ENCODE measurements at regions not wholly inside any gene's neighbourhood (a gene's known extent, or its start where the extent isn't known, plus 50 kb on each side); places are given as distances from the start of the nearest gene placed in this dataset.
"Not testable (repeated sequence)": the region's sequence is repeated elsewhere in the genome, so short reads cannot be mapped to it uniquely, and the experiment has no call there.

DNA sequence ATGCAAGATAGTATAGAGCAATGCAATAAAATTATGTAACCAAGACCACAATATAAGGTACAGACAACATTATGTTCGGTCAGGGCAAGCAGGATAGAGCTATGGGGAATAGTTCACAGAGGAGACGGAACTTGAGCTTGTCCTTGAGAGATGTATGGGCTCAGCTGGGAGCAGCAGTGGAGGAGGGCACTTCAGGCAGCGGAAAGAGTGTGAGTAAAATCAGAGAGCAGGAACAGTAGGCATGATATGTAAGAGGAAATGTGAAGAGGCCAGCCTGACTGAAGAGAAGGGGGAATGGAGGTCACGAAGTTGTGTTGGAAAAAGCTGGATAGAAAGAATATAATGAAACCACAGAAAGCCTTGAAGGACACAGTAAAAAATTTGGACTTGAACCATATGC lies 217.2 kb upstream of the NOCT start:
- H3K4me1 ChIP-seq (ENCODE audit: insufficient read depth, low read length), result no peaks in the 10 kb centered on the region
- H3K27me3 ChIP-seq (ENCODE audit: insufficient read depth, low read length), result no peaks in the 10 kb centered on the region
- no peak overlapping the region for H3K4me3 ChIP-seq (ENCODE audit: low read length)
- H3K9me3 ChIP-seq (ENCODE audit: insufficient read depth, low read depth, low read length), result no peaks in the 10 kb centered on the region
- no peak overlapping the region for H3K9ac ChIP-seq (ENCODE audit: low read depth, low read length)
- no peak overlapping the region for H3K27ac ChIP-seq (ENCODE audit: low read depth, low read length)
- WGBS, result 93% methylated on average over 4 of the region's 4 CpGs
- no peaks in the 10 kb centered on the region for H3K36me3 ChIP-seq (ENCODE audit: insufficient read depth, low read length)

DNA sequence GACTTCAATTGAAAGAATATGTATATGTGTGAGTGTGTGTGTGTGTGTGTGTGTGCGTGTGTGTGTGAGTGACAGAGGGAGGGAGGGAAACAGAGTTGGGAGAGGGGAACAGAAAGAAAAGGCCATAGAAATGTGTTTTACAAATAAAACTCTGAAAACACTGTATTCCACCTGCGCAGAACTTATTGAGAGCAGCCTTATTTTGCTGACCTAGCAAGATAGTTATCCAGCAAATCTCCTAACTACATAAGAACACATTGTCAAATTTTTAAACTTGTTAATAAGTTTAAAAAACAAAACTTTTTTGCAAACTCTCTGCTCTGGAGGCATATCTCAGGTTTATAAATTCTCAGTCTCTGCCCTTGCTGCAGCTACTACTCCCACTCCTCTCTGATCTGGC lies 217.9 kb upstream of the NOCT start:
- 65% methylated on average over 2 of the region's 2 CpGs for WGBS
- no peaks in the 10 kb centered on the region for H3K36me3 ChIP-seq (ENCODE audit: insufficient read depth, low read length)
- no peaks in the 10 kb centered on the region for H3K9me3 ChIP-seq (ENCODE audit: insufficient read depth, low read depth, low read length)
- H3K4me3 ChIP-seq (ENCODE audit: low read length), result no peak overlapping the region
- no peaks in the 10 kb centered on the region for H3K4me1 ChIP-seq (ENCODE audit: insufficient read depth, low read length)
- H3K27ac ChIP-seq (ENCODE audit: low read depth, low read length), result no peak overlapping the region
- no peaks in the 10 kb centered on the region for H3K27me3 ChIP-seq (ENCODE audit: insufficient read depth, low read length)
- no peak overlapping the region for H3K9ac ChIP-seq (ENCODE audit: low read depth, low read length)

DNA sequence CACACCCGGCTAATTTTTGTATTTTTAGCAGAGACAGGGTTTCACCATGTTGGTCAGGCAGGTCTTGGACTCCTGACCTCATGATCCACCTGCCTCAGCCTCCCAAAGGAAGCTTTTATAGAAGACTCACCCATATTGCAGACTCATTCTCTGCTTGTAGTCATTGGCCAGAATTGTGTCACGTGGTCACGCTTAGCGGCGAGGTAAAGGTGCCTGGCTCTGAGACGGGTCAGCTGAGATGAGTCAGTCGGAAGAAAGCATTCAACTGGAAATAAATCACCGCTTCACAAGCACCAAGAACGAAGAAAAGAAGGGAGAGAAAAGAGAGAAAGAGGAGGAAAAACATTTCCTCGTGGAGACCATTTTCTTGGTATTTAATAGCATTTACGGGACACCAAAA lies 218.8 kb upstream of the NOCT start:
- H3K9ac ChIP-seq (ENCODE audit: low read depth, low read length), result no peak overlapping the region
- WGBS, result 95% methylated on average over 11 of the region's 11 CpGs
- no peak overlapping the region for H3K27ac ChIP-seq (ENCODE audit: low read depth, low read length)

DNA sequence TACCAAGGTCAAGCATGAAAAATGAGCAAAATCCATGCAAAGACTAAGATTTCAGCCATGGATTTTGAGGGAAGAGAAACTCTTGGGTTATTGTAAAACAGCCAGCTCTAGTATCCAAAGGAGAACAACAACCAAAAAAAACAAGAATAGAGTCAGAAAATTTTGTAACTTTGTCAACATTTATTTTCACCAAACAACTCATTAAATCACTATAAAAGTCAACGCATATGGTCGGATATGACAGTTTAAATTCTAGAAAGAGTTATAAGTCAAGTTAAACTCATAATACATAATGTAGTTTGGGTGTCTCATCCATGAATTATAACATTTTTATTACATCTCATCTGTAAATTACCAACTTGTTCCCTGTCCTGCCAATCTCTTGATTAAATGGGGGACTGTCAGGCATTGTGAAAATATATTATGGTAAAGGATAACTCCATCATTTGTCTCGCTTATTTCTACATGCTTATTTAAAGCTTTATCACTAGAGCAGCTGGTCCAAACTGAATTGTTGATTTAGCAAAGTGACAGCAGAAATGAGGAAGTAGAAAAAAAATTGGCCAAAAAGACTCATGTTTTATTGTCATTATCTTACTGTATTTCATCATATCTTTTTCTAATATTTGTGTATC lies 224.8 kb upstream of the NOCT start:
- H3K4me3 ChIP-seq (ENCODE audit: low read length), result no peak overlapping the region
- H3K27me3 ChIP-seq (ENCODE audit: insufficient read depth, low read length), result no peaks in the 10 kb centered on the region
- H3K27ac ChIP-seq (ENCODE audit: low read depth, low read length), result no peak overlapping the region
- H3K36me3 ChIP-seq (ENCODE audit: insufficient read depth, low read length), result no peaks in the 10 kb centered on the region
- H3K4me1 ChIP-seq (ENCODE audit: insufficient read depth, low read length), result no peaks in the 10 kb centered on the region
- no CpG with 5 or more reads among the region's 3 CpGs for WGBS
- no peak overlapping the region for H3K9ac ChIP-seq (ENCODE audit: low read depth, low read length)
- no peaks in the 10 kb centered on the region for H3K9me3 ChIP-seq (ENCODE audit: insufficient read depth, low read depth, low read length)

More for the DNA sequence above, 218.8 kb upstream of the NOCT start:
- Histone ChIP-seq H3K9me3 (ENCODE audit: insufficient read depth, low read depth, low read length) (no peaks in the 10 kb centered on the region), H3K27me3 (ENCODE audit: insufficient read depth, low read length) (no peaks in the 10 kb centered on the region), H3K4me3 (ENCODE audit: low read length) (no peak overlapping the region), H3K4me1 (ENCODE audit: insufficient read depth, low read length) (no peaks in the 10 kb centered on the region), H3K36me3 (ENCODE audit: insufficient read depth, low read length) (no peaks in the 10 kb centered on the region)

DNA sequence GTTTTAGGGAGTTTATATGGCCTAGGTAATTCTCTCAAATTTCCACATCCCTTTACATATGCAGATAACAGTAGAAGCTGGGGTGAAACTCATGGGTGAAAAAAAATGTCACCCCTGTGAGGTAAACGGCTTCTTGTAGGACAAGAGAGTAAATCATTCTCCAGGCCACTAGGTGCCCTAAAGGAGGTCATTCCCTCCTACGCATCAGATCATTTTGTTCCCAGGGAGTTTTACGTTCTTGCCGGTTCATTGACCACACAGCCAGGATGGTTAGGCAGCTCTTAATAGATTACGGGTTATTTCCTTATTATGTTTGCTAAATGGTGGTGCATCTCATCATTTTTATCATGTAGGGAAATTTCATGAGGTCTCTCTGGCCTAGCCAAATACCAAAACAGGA lies 225.8 kb upstream of the NOCT start:
- Histone ChIP-seq H3K9me3 (ENCODE audit: insufficient read depth, low read depth, low read length) (no peaks in the 10 kb centered on the region), H3K4me3 (ENCODE audit: low read length) (no peak overlapping the region), H3K9ac (ENCODE audit: low read depth, low read length) (no peak overlapping the region), H3K36me3 (ENCODE audit: insufficient read depth, low read length) (no peaks in the 10 kb centered on the region), H3K27ac (ENCODE audit: low read depth, low read length) (no peak overlapping the region), H3K4me1 (ENCODE audit: insufficient read depth, low read length) (no peaks in the 10 kb centered on the region), H3K27me3 (ENCODE audit: insufficient read depth, low read length) (no peaks in the 10 kb centered on the region)
- WGBS, result 89% methylated on average over 4 of the region's 5 CpGs

- Histone ChIP-seq H3K27me3 (ENCODE audit: insufficient read depth, low read length) (no peaks in the 10 kb centered on the region), H3K4me1 (ENCODE audit: insufficient read depth, low read length) (no peaks in the 10 kb centered on the region), H3K4me3 (ENCODE audit: low read length) (no peak overlapping the region), H3K9ac (ENCODE audit: low read depth, low read length) (no peak overlapping the region), H3K27ac (ENCODE audit: low read depth, low read length) (no peak overlapping the region), H3K36me3 (ENCODE audit: insufficient read depth, low read length) (no peaks in the 10 kb centered on the region), H3K9me3 (ENCODE audit: insufficient read depth, low read depth, low read length) (no peaks in the 10 kb centered on the region)
- 93% methylated on average over 5 of the region's 5 CpGs for WGBS
Measured at GRCh38 chr4:138788857-138789256, 226.7 kb upstream of the NOCT start.

DNA sequence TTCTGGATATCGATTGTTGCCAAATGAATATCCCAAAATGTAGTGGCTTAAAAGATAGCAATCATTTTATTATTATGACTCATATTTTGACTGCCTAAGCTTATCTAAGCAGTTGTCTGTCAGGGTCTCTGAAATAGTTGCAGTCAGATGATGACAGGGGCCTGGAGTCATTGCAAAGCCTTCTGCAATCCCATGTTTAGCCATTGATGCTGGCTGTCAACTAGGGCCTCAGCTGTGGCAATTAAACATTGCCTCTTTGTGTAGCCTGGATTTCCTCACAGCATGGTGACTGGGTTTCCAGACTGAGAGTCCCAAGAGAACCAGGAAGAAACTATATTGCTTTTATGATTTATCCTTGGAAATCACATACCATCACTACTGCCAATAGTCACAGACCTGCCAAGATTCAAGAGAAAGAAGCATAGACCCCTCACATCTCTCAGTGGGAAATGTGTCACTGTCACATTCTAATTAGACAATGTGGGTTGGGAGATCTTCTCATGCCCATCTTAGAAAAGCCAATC lies 227.3 kb upstream of the NOCT start:
- H3K4me1 ChIP-seq (ENCODE audit: insufficient read depth, low read length), result no peaks in the 10 kb centered on the region
- no peak overlapping the region for H3K27ac ChIP-seq (ENCODE audit: low read depth, low read length)
- no peaks in the 10 kb centered on the region for H3K36me3 ChIP-seq (ENCODE audit: insufficient read depth, low read length)
- H3K9me3 ChIP-seq (ENCODE audit: insufficient read depth, low read depth, low read length), result no peaks in the 10 kb centered on the region
- no peak overlapping the region for H3K9ac ChIP-seq (ENCODE audit: low read depth, low read length)
- 92% methylated on average over 1 of the region's 1 CpG for WGBS
- no peak overlapping the region for H3K4me3 ChIP-seq (ENCODE audit: low read length)
- H3K27me3 ChIP-seq (ENCODE audit: insufficient read depth, low read length), result no peaks in the 10 kb centered on the region

DNA sequence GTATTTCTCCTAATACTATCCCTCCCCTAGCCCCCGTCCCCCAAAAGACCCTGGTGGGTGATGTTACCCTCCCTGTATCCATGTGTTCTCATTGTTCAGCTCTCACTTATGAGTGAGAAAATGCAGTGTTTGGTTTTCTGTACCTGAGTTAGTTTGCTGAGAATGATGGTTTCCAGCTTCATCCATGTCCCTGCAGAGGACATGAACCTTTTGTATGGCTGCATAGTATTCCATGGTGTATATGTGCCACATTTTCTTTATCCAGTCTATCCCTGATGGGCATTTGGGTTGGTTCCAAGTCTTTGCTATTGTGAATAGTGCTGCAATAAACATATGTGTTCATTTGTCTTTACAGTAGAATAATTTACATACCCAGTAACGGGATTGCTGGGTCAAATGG lies 235.8 kb upstream of the NOCT start:
- H3K4me3 ChIP-seq (ENCODE audit: low read length), result not testable (repeated sequence)
- WGBS, result 100% methylated on average over 2 of the region's 2 CpGs

GRCh38 chr4:138775890-138776289 lies 239.7 kb upstream of the NOCT start:
- Histone ChIP-seq H3K9me3 (ENCODE audit: insufficient read depth, low read depth, low read length) (no peaks in the 10 kb centered on the region), H3K4me1 (ENCODE audit: insufficient read depth, low read length) (peaks cover 10% of the 10 kb centered on the region; the same call in 1 of the 2 replicates), H3K9ac (ENCODE audit: low read depth, low read length) (no peak overlapping the region), H3K27me3 (ENCODE audit: insufficient read depth, low read length) (no peaks in the 10 kb centered on the region), H3K27ac (ENCODE audit: low read depth, low read length) (no peak overlapping the region), H3K36me3 (ENCODE audit: insufficient read depth, low read length) (no peaks in the 10 kb centered on the region), H3K4me3 (ENCODE audit: low read length) (no peak overlapping the region)
- 76% methylated on average over 4 of the region's 6 CpGs for WGBS

More for the DNA sequence above, 235.8 kb upstream of the NOCT start:
- H3K36me3 ChIP-seq (ENCODE audit: insufficient read depth, low read length); H3K27me3 ChIP-seq (ENCODE audit: insufficient read depth, low read length); H3K27ac ChIP-seq (ENCODE audit: low read depth, low read length); H3K9me3 ChIP-seq (ENCODE audit: insufficient read depth, low read depth, low read length); H3K9ac ChIP-seq (ENCODE audit: low read depth, low read length): not testable (repeated sequence)
- peaks cover 10% of the 10 kb centered on the region; the same call in 1 of the 2 replicates for H3K4me1 ChIP-seq (ENCODE audit: insufficient read depth, low read length)

DNA sequence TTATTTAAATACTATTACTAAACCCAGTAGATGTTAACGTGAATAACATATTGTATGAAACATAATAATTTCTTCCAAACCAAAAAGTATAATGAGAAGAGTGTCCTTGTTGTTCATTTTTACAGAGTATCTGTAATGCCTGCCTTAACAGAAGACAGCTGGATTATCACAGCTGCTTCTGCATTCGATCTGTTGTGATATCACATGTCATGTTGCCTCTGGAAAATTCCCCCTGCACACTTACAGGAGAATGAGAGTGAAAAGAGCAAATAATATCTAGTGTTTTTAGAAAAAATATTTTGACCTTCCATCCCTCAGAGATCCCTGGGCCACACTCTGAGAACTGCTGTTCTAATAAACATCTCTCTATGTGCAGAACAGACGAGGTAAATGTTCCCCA lies 240.1 kb upstream of the NOCT start:
- H3K4me1 ChIP-seq (ENCODE audit: insufficient read depth, low read length), result peaks cover 10% of the 10 kb centered on the region; the same call in 1 of the 2 replicates
- H3K27me3 ChIP-seq (ENCODE audit: insufficient read depth, low read length), result no peaks in the 10 kb centered on the region
- no peaks in the 10 kb centered on the region for H3K36me3 ChIP-seq (ENCODE audit: insufficient read depth, low read length)
- no peaks in the 10 kb centered on the region for H3K9me3 ChIP-seq (ENCODE audit: insufficient read depth, low read depth, low read length)
- H3K27ac ChIP-seq (ENCODE audit: low read depth, low read length), result no peak overlapping the region
- no peak overlapping the region for H3K4me3 ChIP-seq (ENCODE audit: low read length)
- WGBS, result 77% methylated on average over 2 of the region's 3 CpGs
- no peak overlapping the region for H3K9ac ChIP-seq (ENCODE audit: low read depth, low read length)

- no peaks in the 10 kb centered on the region for H3K27me3 ChIP-seq (ENCODE audit: insufficient read depth, low read length)
- H3K4me1 ChIP-seq (ENCODE audit: insufficient read depth, low read length), result peaks cover 10% of the 10 kb centered on the region; the same call in 1 of the 2 replicates
- H3K4me3 ChIP-seq (ENCODE audit: low read length), result no peak overlapping the region
- no peaks in the 10 kb centered on the region for H3K9me3 ChIP-seq (ENCODE audit: insufficient read depth, low read depth, low read length)
- H3K36me3 ChIP-seq (ENCODE audit: insufficient read depth, low read length), result no peaks in the 10 kb centered on the region
- WGBS, result 90% methylated on average over 4 of the region's 4 CpGs
- no peak overlapping the region for H3K9ac ChIP-seq (ENCODE audit: low read depth, low read length)
- H3K27ac ChIP-seq (ENCODE audit: low read depth, low read length), result no peak overlapping the region
Measured at GRCh38 chr4:138774940-138775339, 240.6 kb upstream of the NOCT start.

- not testable (repeated sequence) for H3K9me3 ChIP-seq (ENCODE audit: insufficient read depth, low read depth, low read length); H3K9ac ChIP-seq (ENCODE audit: low read depth, low read length); H3K27ac ChIP-seq (ENCODE audit: low read depth, low read length); H3K36me3 ChIP-seq (ENCODE audit: insufficient read depth, low read length); H3K27me3 ChIP-seq (ENCODE audit: insufficient read depth, low read length); H3K4me3 ChIP-seq (ENCODE audit: low read length)
- 100% methylated on average over 4 of the region's 4 CpGs for WGBS
- H3K4me1 ChIP-seq (ENCODE audit: insufficient read depth, low read length), result peaks cover 10% of the 10 kb centered on the region; the same call in 1 of the 2 replicates
Measured at GRCh38 chr4:138774125-138774524, 241.5 kb upstream of the NOCT start.
